ENCODE measurements at regions not wholly inside any gene's neighbourhood (a gene's known extent, or its start where the extent isn't known, plus 50 kb on each side); places are given as distances from the start of the nearest gene placed in this dataset.

GRCh38 chr14:61932974-61933373 is 170.8 kb downstream of the SNAPC1 start:
- intact Hi-C loops (cut with micrococcal nuclease) = no loop called here
- Histone ChIP-seq H3K79me2 (ENCODE audit: control insufficient read depth, insufficient read depth, low read length) (no peaks in the 10 kb centered on the region), H3K4me2 (ENCODE audit: insufficient read depth, low read length) (no peak overlapping the region), H3K27me3 (ENCODE audit: control insufficient read depth in 2 of 2, insufficient read depth in 2 of 2, low read length in 2 of 2) (no peaks in the 10 kb centered on the region), H4K20me1 (replicated peaks; ENCODE audit: control insufficient read depth, insufficient read depth, low read length) (no peaks in the 10 kb centered on the region), H3K9me3 (replicated peaks; ENCODE audit: control insufficient read depth, insufficient read depth, low read depth, low read length) (no peaks in the 10 kb centered on the region), H2AFZ (ENCODE audit: low read depth, low read length) (no peak overlapping the region), H3K9ac (ENCODE audit: insufficient read depth in 1 of 2, low read depth in 2 of 2, low read length in 2 of 2) (no peak overlapping the region), H3K36me3 (ENCODE audit: control insufficient read depth, insufficient read depth, low read length) (no peaks in the 10 kb centered on the region), H3K9me1 (ENCODE audit: control insufficient read depth, insufficient read depth, low read length) (no peaks in the 10 kb centered on the region), H3K27ac (ENCODE audit: extremely low read depth, low read depth, low read length) (no peak overlapping the region), H3K4me3 (no peak overlapping the region), H3K4me1 (replicated peaks in 1 of 2; ENCODE audit: control insufficient read depth in 2 of 2, insufficient read depth in 2 of 2, low read length in 2 of 2) (no peaks in the 10 kb centered on the region)
- no TSS peak for BruUV-seq (replicated peaks)
- ChIA-PET CTCF (ENCODE audit: low intra/inter-chr PET ratio) (no interaction called here), POLR2A (no interaction called here)
- WGBS (ENCODE audit: insufficient coverage, low coverage, missing lambda C conversion rate) = 0% methylated on average over 4 of the region's 4 CpGs
- FAIRE-seq (no peak), DNase-seq (ENCODE audit: extremely low read depth in 1 of 4, low spot score in 3 of 4) (no peak), ATAC-seq (no peak)
- TF ChIP-seq NONO (IDR thresholded peaks at IDR 0.05; ENCODE audit: low read depth in 2 of 2, low read length in 1 of 2) (no peak), RFX1 (IDR thresholded peaks at IDR 0.05) (peak; percentile 60), ZNF121 (CRISPR knock-in tag; conservative IDR thresholded peaks at IDR 0.05) (no peak), HDAC1 (IDR thresholded peaks at IDR 0.05) (no peak), ZNF282 (CRISPR knock-in tag; IDR thresholded peaks at IDR 0.05) (no peak), ZC3H8 (IDR thresholded peaks at IDR 0.05) (no peak), NFYB (IDR thresholded peaks at IDR 0.05; ENCODE audit: extremely low read depth, insufficient read length) (no peak)
- in situ Hi-C loops (cut with MboI) = no loop called here

DNA sequence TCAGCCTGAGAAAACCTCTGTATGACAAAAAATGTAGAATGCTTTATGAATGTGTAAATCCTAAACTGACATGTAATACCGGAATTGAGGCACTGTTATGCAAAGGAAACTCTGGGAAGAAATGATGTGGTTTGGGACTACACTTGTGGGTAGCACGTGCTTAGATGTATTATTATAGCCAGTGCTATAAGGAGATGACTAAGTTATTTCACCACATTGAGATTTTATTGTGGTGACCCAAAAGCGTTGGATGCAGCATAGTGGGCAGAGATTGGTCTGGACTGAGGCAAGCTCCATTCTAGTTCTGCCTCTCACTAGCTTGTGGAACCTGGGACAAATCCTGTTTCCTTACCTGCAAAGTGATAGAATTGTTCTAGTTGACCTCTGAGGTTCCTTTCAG is 172.2 kb downstream of the SNAPC1 start:
- 0% methylated on average over 3 of the region's 3 CpGs for WGBS (ENCODE audit: insufficient coverage, low coverage, missing lambda C conversion rate)
- Histone ChIP-seq H3K4me3 (no peak overlapping the region), H3K9me3 (replicated peaks; ENCODE audit: control insufficient read depth, insufficient read depth, low read depth, low read length) (no peaks in the 10 kb centered on the region), H3K4me2 (ENCODE audit: insufficient read depth, low read length) (no peak overlapping the region), H3K9ac (ENCODE audit: insufficient read depth in 1 of 2, low read depth in 2 of 2, low read length in 2 of 2) (no peak overlapping the region), H3K27me3 (ENCODE audit: control insufficient read depth in 2 of 2, insufficient read depth in 2 of 2, low read length in 2 of 2) (no peaks in the 10 kb centered on the region), H3K79me2 (ENCODE audit: control insufficient read depth, insufficient read depth, low read length) (no peaks in the 10 kb centered on the region), H3K27ac (ENCODE audit: extremely low read depth, low read depth, low read length) (no peak overlapping the region), H3K4me1 (replicated peaks in 1 of 2; ENCODE audit: control insufficient read depth in 2 of 2, insufficient read depth in 2 of 2, low read length in 2 of 2) (no peaks in the 10 kb centered on the region), H3K9me1 (ENCODE audit: control insufficient read depth, insufficient read depth, low read length) (no peaks in the 10 kb centered on the region), H3K36me3 (ENCODE audit: control insufficient read depth, insufficient read depth, low read length) (no peaks in the 10 kb centered on the region), H2AFZ (ENCODE audit: low read depth, low read length) (no peak overlapping the region), H4K20me1 (replicated peaks; ENCODE audit: control insufficient read depth, insufficient read depth, low read length) (no peaks in the 10 kb centered on the region)
- POLR2A ChIA-PET = no interaction called here
- no peak for ATAC-seq
- CTCF ChIA-PET (ENCODE audit: low intra/inter-chr PET ratio) = no interaction called here
- no peak for DNase-seq (ENCODE audit: extremely low read depth in 1 of 4, low spot score in 3 of 4)
- intact Hi-C loops (cut with micrococcal nuclease) = no loop called here
- in situ Hi-C loops (cut with MboI) = no loop called here
- no peak for FAIRE-seq
- BruUV-seq (replicated peaks) = no TSS peak
- no peak for TF ChIP-seq PHF20 (IDR thresholded peaks at IDR 0.05; ENCODE audit: partially characterized antibody)
- TF ChIP-seq MTA2 (IDR thresholded peaks at IDR 0.05; ENCODE audit: low read depth) = no peak
- TF ChIP-seq SAP30 (IDR thresholded peaks at IDR 0.05; ENCODE audit: borderline replicate concordance, insufficient read depth, low read depth, low read length, poor library complexity, severe bottlenecking) = no peak
- TF ChIP-seq, protein P1, sequence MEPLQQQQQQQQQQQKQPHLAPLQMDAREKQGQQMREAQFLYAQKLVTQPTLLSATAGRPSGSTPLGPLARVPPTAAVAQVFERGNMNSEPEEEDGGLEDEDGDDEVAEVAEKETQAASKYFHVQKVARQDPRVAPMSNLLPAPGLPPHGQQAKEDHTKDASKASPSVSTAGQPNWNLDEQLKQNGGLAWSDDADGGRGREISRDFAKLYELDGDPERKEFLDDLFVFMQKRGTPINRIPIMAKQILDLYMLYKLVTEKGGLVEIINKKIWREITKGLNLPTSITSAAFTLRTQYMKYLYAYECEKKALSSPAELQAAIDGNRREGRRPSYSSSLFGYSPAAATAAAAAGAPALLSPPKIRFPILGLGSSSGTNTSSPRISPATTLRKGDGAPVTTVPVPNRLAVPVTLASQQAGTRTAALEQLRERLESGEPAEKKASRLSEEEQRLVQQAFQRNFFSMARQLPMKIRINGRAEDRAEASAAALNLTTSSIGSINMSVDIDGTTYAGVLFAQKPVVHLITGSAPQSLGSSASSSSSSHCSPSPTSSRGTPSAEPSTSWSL (CRISPR knock-in tag; IDR thresholded peaks at IDR 0.05; ENCODE audit: borderline replicate concordance) = no peak
- no peak for TF ChIP-seq SOX6 (IDR thresholded peaks at IDR 0.05)
- TF ChIP-seq, protein P2, sequence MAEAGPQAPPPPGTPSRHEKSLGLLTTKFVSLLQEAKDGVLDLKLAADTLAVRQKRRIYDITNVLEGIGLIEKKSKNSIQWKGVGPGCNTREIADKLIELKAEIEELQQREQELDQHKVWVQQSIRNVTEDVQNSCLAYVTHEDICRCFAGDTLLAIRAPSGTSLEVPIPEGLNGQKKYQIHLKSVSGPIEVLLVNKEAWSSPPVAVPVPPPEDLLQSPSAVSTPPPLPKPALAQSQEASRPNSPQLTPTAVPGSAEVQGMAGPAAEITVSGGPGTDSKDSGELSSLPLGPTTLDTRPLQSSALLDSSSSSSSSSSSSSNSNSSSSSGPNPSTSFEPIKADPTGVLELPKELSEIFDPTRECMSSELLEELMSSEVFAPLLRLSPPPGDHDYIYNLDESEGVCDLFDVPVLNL (CRISPR knock-in tag; IDR thresholded peaks at IDR 0.05; ENCODE audit: low read depth) = no peak
- TF ChIP-seq STAT5A (IDR thresholded peaks at IDR 0.05; ENCODE audit: borderline replicate concordance, low read length) = no peak
- no peak for TF ChIP-seq ZBTB9 (CRISPR knock-in tag; IDR thresholded peaks at IDR 0.05)
